Activated CD4-positive, CD25-positive, alpha-beta regulatory T cell treated with anti-CD3 and anti-CD28 coated beads, Interleukin-2, amount 50 U/mL, for 24 hours (primary cell): ENCODE measurements at regions not wholly inside any gene's neighbourhood (a gene's known extent, or its start where the extent isn't known, plus 50 kb on each side); places are given as distances from the start of the nearest gene placed in this dataset.

Source experiments
- ATAC-seq, 2 donors: fragments of 150-1000 bp; cut with Tn5 transposase; one replicate each; pipeline ENCODE4 v1.10.0; 2021; ENCODE audit warnings: mild to moderate bottlenecking in 1 of 2, moderate library complexity in 1 of 2

GRCh38 chr4:152089584-152089983 lies 328.8 kb upstream of the GATB start:
- ATAC-seq, result no peak

DNA sequence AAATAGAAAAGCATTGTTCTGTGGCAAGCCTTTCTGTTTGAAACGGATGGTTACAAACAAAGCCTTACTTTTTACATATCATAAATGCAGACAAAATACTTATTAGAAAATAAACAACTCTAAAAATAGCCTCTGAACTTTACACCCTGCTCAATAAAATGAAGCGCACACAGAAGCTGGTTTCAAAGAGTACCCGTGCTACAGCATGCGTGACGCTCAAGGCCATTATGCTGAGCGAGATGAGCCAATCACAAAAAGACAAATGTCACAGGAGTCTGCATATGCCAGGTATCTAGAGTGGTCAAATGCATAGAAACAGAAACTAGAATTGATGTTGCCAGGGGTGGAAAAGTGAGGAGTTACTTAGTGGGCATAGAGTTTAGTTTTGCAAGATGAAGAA lies 326.5 kb upstream of the GATB start:
- no peak for ATAC-seq

DNA sequence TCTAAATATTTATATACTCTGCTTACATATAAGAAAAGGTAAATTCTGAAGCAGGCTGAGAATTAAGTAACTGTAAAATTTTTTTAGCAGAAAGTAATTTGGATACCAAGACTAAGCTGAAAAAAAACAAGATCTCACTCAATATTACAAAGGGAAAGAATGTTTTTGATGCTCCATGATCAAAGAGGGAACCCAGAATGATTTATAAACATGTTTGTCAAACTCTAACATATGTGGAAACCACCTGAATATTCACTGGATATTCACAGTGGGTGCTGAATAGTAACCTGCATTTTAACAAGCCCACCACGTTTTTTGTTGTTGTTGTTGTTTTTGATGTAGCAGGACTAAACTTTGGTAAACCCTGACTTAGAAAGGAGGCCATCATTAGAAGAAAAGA lies 324.9 kb upstream of the GATB start:
- ATAC-seq, result no peak

DNA sequence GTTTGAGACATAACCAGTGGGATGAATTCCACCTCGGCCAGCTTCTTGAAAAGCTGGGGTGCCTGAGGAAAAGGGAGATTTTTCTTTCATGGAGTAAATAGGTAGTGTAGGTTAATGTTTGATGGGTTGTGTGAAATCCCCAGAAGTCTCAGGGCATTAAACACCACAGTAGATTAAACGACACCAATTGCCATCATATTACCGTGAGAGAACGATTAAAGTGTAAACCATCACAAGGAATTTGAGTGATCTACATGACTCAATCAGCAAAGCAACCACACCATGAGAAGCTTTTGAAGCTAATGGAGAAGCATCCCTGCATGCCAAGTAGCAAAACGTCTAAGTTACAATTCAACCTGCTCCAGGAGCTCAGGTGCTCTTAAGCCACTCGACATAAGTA lies 322.5 kb upstream of the GATB start:
- no peak for ATAC-seq

DNA sequence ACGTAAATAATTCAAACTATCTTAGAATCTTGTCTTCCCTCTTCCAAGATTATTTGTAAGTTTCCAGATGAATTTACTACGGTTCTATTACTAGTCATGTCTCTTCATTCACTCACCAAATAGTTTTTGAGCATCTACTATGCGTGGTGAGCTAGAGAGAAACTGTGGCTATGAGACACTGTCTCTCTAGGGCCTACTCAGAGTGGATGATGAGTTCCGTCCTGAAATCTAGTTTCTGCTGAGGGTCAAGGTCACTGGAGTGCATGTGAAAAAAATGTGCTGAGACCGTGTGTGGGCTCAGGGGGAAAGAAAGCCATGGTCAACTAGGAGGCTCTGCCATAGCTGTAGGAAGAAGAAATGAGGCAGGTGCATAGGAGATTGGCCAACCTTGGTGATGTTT lies 320.2 kb upstream of the GATB start:
- no peak for ATAC-seq

DNA sequence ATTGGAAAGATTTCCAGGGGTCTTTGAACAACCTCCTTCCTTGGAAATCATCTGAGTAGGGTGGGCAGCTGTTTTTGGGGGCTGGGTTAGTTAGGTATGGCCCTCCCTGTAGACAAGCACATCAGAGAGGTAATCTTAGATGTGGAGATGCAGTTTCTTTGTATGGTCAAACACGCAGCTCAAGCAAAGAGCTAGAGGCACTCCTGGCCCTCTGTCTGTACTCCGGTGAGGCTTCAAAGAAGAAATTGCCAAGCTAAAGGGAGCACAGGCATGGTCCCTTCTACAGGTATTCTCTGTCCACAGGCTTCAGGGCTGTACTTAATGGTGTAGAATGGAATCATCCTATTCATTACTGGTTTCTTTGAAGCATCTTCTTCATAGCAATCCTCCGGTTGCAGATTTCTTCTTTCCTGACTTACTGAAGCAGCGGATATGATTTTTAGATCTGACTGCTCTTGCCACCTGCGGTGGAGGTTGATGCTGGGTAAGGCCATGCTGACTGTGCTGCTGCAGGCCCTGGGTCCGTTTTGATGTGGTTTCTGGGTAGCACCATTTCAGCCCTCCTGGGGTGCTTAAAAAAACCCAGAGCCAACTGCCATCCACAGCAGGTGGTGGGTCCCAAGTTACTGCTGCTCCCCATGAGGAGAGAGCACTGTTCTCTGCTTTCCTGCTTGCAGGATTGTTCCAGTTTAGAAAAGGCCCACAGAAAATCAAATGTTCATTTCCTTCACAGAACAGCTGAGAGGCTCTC lies 318.9 kb upstream of the GATB start:
- peak; percentile 70 to 76 for ATAC-seq

DNA sequence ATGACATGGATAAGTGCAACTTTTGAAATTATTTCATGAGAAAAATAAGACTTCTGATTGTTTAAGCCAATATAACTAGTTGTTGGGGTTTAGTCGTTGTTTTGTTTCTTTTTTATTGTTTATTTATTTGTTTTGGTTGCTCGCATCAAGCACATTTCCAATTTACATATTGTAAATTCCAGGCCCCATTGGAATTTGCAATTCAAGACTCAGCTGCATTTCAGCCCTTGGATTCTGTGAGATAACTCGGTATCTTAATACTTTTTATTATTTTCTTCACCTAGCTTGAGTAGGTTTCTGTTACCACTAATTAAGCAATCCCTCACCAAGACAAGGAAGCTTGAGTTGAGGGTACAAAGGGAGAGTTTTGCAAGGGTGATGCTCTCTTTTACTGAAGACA lies 318.3 kb upstream of the GATB start:
- ATAC-seq, result no peak

- no peak for ATAC-seq
These were observed 316.8 kb upstream of the GATB start for GRCh38 chr4:152077582-152077981.

- no peak for ATAC-seq
These were observed 314.6 kb upstream of the GATB start for GRCh38 chr4:152075253-152075928.

DNA sequence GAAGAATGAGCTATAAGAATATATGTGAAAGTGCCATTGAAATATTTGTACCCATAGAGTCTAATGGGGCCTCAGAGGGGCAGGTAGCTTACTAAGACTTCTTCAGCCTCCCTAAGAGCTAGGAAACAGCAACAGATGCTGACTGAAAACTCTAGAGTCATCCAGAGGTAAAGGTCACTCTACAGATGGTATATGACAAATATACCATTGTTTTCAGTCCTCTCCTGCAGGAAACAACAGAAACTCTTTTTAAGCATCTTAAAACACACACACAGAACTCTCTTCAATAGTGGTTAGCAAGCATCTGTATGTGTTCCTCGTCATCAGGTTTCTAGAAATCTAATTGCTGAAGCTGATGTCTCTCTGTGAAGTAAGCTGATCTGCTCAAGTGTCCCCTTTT lies 313.8 kb upstream of the GATB start:
- ATAC-seq, result peak in 1 of 2 donors; percentile 24

GRCh38 chr4:152074088-152074437 lies 313.3 kb upstream of the GATB start:
- ATAC-seq, result no peak

DNA sequence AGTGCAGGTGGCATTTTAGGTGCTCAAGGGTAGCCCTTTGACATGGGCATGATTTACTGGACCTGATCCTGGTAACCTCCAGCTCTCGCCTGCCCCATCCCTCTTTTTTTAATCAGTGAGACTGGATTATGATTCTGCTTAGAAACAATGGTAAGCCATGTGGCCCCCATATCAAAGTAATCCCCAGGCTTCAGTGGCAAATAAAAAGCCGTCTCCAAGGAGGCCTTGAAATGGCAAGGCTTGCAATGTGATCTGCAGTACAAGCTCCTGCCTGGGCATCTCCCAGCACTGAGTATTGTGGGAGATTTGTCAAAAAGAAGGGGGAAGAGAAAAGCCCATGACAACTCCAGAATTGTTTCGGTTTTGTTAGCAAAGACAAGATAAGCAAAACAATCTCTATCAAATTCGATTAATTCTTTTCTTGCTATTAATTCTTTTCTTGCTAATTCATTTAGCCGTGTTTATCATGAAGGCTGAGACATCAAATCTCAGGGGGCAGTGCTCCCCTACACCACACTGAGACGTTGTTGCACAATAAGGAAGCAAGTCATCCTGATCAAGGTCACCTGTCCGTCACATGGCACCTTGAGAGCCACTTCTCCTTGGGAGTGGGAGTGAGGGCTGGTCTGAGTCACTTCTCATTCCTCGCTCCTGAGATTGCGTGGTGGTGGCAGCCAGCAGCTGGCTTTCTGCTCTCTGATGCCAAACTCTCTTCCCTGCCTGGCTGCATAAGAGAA lies 312.7 kb upstream of the GATB start:
- ATAC-seq, result no peak

- ATAC-seq, result no peak
These were observed 312.1 kb upstream of the GATB start for GRCh38 chr4:152072906-152073305.

- ATAC-seq, result no peak
These were observed 311.2 kb upstream of the GATB start for GRCh38 chr4:152072001-152072485.

DNA sequence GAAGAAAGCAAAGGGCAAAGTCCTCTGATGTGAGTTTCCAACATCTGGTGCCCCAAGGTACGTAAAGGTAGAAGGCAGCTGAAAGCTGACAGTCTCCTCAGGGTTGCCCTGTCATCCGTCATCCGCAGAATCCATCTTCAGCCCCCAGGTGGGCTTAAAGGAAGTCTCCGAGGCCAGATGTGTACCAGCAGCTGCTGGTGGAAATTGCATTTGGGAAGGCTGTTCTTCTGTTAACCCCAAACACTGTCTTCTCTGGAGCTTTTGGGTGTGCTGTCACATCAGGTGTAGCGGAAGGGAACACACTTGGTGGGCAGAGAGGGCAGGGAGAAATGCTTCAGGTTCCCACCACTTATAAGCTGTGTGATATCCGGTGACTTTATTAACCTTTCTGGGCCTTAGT lies 310.0 kb upstream of the GATB start:
- no peak for ATAC-seq

DNA sequence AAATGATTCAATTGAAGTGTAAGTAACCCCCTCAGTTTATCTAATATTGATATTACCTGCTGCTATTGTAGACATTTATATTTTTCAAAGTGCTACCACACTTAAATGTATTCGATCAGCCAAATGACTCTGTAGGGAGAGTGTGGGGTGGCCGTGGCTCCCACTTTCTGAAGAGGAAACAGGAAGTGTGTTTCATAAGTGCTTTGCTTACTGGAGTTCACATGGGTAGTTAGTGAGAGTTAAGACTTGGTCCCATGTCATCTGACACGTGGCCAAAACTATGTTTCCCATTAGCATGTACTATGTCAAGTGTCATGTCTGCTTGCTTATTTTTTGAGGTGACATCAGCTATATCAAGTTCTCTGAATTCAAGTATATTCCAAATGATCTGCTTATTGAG lies 308.1 kb upstream of the GATB start:
- ATAC-seq, result no peak

GRCh38 chr4:152065545-152065944 lies 304.7 kb upstream of the GATB start:
- peak in 1 of 2 donors; percentile 32 for ATAC-seq

GRCh38 chr4:152064753-152065152 lies 303.9 kb upstream of the GATB start:
- no peak for ATAC-seq

DNA sequence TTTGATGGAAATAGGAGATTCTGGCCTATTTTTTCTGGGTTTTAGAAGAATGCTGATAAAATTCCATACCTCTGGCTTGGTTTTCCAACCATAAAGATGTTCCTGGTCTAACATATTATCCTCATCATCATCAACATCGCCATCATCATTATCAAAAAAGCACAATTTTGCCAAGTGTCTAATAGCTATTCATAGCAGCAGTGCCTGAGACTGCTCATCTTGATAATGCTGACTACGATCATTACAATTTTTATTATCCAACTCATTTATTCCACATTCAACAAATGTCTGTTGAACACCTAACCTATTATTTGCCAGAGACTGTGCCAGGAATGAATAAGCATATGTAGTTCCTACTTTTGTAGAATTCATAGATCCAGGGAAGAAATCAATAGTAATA lies 303.5 kb upstream of the GATB start:
- ATAC-seq, result no peak

DNA sequence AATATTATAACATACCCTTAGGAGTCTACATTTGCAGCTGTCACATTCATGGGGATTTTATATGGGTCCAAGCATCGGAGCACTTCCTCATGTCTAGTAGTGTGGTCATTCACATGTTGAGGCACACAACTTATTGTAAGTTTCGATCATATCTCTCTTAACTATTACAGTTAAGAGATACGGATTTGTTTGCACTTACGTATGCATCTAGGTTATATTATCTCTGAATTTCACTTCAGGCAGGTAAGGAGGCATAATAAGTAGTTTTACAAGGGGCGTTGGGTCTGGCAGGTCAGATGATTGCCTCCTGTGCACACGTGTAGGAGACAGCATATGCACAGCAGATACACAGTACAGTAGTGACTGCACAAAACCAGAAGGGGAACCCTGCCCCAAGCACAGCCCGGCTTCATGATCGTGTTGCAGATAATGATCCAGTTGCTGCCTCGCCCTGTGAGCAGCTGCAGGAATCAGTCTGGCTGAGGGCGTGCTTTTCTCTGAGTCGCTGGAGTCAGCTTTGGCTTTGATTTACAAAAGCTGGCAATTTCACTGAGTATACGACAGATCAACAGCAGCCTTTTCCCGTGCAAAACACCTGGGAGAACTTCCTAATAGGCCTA lies 302.9 kb upstream of the GATB start:
- no peak for ATAC-seq

GRCh38 chr4:152062936-152063620 lies 302.3 kb upstream of the GATB start:
- ATAC-seq, result no peak

DNA sequence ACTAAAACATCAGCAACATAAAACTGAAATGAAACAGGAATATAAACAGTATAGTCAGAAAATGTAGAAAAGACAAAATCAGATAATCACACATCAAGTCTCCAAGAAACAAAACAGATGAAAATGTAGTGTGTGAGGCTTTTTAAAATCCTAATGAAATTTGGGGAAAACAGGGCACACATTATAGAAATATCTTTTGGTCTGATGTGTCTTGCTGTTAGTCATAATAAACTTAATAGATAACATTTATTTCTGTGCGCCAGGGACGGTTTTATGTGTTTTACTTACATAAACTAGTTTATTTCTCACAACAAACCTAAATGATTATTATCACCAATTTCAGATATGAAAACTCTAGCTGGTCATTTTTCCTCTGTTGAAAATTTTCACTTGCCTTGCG lies 293.9 kb upstream of the GATB start:
- ATAC-seq, result no peak
